HG02981 (cell line): ENCODE measurements at regions not wholly inside any gene's neighbourhood (a gene's known extent, or its start where the extent isn't known, plus 50 kb on each side); places are given as distances from the start of the nearest gene placed in this dataset.
"Not testable (repeated sequence)": the region's sequence is repeated elsewhere in the genome, so short reads cannot be mapped to it uniquely, and the experiment has no call there.

Experiments
- ATAC-seq: cut with Tn5 transposase; IDR thresholded peaks from one replicate; pipeline ENCODE4 v1.9.1; 2021; ENCODE audit warnings: mild to moderate bottlenecking, moderate library complexity; ENCODE audit not compliant: unreplicated experiment

GRCh38 chr4:1589098-1589497, 95.0 kb downstream of the FAM53A start:
- ATAC-seq, result no peak

DNA sequence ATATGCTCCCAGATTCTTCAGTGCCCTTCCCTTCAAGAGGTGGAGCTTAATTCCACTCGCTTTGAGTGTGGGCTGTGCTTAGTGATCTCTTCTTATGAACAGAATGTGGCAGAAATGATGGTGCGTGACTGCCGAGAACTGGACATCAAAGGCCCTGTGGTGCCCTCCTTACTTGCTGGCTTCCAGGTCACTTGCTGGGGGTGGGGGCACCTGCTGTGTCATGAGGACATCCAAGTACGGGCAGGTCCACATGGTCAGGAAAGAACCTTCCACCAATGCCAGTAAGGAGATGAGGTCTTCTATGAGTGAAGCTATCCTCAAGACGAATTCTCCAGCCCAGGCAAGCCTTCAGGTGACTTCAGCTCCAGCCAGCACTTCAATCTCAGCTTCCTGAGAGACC, 95.8 kb downstream of the FAM53A start:
- ATAC-seq, result no peak

DNA sequence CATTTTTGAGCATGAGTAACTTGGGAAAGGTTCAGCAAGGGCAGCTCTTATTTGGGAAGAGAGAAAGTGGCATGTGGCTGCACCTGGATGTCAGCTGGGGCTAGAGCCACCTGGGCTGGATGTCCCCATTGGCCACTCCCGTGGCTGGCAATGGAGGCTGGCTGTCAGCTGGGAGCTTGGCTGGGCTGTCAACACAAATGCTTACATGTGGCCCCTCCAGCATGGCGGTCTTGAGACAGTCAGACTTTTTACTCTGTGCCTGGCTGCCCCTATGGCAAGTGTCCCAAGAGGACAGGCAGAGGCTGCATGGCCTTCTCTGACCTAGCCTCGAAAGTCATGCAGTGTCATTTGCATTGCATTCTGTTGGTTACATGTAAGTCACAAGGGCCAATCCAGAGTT, 99.6 kb downstream of the FAM53A start:
- no peak for ATAC-seq

DNA sequence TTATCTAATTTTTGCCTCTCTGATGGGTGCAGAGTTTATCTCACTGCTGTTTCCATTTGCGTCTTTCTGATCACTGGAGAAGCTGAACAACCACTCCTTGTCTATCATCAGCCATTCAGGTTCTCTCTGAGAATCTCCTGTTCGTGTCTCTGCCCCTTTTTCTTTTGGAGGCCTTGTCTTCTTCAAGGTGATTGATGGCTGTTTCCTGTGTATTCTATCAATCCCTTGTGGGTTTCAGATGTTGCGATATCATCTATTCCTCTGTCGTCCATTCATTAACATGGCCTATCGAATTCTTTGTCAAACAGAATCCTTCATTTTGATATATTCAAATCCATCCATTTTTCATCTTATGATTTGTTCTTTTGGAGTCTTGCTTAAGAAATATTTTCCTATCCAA, 100.3 kb downstream of the FAM53A start:
- ATAC-seq, result no peak

GRCh38 chr4:1583051-1583785, 100.9 kb downstream of the FAM53A start:
- ATAC-seq, result no peak

GRCh38 chr4:1582227-1582626, 101.9 kb downstream of the FAM53A start:
- no peak for ATAC-seq

GRCh38 chr4:1581164-1581894, 102.8 kb downstream of the FAM53A start:
- ATAC-seq, result peak; percentile 64

- ATAC-seq, result not testable (repeated sequence)
These were observed 103.5 kb downstream of the FAM53A start for GRCh38 chr4:1580692-1581012.

DNA sequence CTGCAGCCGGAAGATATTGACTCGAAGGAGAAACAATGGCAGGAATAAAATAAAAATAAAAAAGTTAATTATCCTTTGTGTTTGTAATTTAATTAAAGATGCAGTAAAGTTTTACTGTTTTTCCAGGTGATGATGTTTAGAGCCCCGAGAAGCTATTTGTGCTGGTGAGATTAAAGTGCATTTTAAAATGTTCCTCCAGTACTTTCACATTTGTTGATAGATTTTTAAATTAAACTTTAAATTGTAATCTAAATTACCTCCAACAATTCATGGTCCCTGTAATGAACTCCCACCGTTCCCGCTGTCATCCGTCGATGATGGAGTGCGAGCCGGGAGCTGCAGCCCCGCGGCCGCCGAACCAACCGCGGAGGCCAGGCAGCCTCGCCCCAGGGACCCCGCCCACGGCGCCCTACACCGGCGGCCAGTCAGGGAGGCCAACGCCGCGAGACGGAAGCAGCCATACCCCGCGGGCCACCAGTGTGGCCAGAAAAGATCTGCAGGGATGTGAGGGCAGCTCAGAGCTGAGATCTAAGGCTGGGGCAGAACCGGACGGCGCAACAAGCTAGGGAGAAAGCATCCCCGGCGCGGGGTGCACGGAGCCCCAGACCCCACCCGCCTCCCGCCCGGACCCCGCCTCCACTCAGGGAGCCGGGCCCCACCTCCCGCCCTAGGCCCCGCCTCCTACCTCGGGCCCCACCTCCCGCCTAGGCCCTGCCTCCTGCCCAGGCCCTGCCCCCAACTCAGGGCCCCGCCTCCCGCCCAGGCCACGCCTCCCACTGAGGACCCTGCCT, 104.0 kb downstream of the FAM53A start:
- peak; percentile 56 for ATAC-seq

DNA sequence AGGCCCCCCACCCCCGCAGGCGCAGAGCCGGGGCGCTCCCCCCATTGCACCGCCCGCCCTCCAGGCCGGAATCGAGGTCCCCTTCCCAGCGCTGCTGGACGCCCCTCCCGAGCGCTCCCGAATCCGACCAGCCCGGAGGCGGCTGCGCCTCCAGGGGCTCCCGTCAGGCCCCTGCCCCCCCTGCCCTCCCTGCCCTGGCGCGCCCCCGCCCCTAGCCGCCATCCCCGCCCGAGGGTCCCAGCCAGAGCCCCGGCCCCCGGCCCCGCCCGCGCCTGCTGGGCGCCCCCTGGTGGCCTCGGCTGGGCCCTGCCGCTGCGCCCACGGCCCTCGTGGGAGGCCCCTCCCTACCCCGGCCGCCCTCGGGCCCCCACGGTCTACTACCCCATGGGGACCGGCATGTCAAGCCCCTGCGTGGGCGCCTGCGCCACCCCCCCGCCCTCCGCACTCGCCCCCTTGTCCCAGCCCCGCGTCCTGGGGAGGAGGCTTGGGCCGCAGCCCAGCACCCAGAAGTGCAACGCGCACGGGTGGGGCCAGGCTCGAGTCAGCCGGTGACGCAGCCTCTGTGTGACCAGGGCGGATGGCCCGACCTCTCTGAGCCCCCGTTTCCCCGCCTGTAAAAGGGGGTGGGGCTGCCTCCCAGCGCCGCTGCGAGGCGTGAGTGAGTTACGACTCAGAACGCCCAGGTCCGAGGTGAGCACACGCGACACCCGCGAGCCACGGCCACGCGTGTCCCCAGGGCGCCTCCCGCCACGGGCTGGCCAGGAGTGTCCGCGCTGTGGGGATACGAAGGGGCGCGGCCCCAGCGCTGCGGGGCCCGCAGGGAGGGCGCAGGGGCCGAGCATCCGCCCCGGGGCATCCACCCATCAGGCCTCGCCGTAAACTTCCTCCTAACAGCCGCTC, 104.9 kb downstream of the FAM53A start:
- no peak for ATAC-seq

DNA sequence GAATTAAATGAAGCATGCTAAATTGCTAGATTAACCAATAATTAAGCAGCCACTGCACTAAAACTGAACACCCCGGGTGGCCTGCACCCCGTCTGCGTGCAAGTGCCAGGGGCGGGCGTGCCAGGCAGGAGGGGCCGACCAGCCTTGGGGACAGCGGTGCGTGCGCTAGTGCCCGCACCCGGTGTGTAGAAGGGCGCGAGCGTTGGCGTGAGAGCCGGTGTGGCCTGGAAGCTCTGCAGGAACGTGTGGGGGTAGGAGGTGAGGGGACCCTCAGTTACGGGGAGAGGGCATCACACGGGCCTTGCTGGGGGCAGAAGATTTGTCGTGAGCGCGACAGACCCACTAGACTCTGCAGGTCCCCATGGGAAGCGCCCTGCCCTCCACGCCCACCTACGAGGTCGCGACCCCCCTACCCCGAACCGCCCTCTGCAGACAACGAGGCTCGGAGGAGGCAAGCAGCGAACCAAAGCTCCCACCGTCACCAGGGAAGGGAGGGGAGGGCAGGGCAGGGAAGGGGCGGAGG, 105.8 kb downstream of the FAM53A start:
- ATAC-seq, result no peak

- ATAC-seq, result no peak
These were observed 106.3 kb downstream of the FAM53A start for GRCh38 chr4:1577822-1578217.

DNA sequence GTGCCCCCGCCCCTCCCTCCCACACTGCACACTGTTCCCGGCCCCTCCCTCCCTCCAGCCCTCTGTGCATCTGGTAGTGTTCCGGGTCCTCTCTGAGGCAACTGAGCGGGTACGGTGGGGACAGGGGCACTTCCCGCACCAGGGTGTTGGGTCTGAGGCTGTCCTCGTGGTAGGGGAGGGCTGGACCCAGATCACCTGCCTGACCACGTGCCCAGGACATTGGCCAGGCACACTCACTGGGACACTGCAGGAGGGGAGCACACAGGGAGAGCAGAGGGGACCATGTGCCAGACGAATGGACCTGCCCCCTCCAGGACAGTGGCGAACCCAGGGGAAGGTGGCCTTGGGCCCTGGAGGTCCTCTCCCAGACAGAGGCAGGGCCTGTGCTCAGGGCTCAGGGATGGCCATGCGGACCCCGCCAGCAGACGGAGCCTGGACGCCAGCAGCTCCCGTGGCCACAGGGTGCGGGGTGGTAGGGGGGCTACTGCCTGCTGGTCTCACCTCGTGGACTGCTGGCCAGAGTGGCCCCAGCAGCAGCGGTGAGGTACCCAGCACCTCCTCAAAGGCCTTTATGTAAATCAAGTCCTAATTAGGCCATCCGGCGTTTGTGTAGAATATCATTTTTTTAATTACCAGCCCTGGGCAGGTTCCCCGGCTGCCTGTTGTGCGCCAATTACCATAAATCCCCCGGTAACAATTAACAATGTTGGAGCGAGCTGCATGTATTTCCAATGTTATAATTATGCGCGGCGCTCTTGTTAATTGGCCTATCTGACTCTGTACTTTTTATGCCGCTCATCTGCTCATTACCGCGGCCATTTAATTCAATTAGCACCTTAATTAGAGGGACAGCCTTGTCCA, 106.9 kb downstream of the FAM53A start:
- ATAC-seq, result no peak

GRCh38 chr4:1576304-1576960, 107.7 kb downstream of the FAM53A start:
- no peak for ATAC-seq

GRCh38 chr4:1575418-1576303, 108.5 kb downstream of the FAM53A start:
- ATAC-seq, result no peak

- no peak for ATAC-seq
These were observed 109.3 kb downstream of the FAM53A start for GRCh38 chr4:1574601-1575417.

- no peak for ATAC-seq
These were observed 110.2 kb downstream of the FAM53A start for GRCh38 chr4:1573830-1574459.
